ENCODE measurements at regions not wholly inside any gene's neighbourhood (a gene's known extent, or its start where the extent isn't known, plus 50 kb on each side); places are given as distances from the start of the nearest gene placed in this dataset.

DNA sequence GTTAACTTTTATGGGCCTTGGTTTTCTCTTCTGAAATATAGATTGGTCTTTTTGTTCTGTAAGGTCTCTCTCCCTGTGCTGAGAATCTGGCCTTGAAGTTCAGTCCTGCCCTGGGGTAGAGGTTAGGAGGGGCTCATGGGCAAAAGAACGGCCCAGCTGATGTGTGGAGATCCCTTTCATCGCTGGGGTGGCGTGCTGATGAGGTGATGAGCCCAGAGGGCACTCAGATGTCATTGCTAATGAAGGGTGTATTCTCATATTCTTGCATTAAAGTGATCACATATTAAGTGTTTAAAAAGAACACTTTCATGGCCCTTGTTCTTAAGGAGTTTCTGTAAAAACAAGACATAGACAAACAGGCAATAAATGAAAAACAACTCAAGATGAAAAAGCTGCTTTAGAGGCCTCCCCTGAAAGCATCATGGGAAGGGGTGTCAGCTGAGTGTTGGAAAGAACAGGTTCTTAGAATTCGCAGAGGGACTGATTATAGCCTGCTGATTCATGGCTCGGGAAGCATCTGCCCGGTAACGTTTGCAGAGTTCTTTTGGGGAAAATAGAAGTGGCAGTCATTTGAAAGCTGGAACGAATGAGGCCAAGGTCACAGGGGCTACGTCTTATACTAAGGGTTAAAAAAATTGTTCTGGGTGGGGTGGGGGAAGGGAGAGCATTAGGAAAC lies 72.5 kb upstream of the GPR158 start:
- 42% methylated on average over 9 of the region's 9 CpGs for WGBS (ENCODE audit: low lambda C conversion rate)
- H3K27ac ChIP-seq (ENCODE audit: low read depth in 2 of 2, low read length in 1 of 2), result no peak overlapping the region
- H4K20me1 ChIP-seq (ENCODE audit: insufficient read depth), result no peaks in the 10 kb centered on the region
- CTCF ChIA-PET, result interaction anchor here (1.1 to 3.0 kb wide), 3 partner anchors 11 to 21 kb away, joined by 3 to 18 read pairs (median 7); no protein-coding TSS in a partner anchor
- H3K27me3 ChIP-seq (ENCODE audit: insufficient read depth), result no peaks in the 10 kb centered on the region; the same call in 1 of the 2 replicates
- H3K9ac ChIP-seq, result no peak overlapping the region
- peaks cover 0 to 5% of the 10 kb centered on the region in 2 experiments; a peak in 1 of 4 replicates for H3K4me1 ChIP-seq (ENCODE audit: control insufficient read depth in 1 of 2, insufficient read depth in 2 of 2, low read depth in 1 of 2, low read length in 1 of 2)
- H3F3A ChIP-seq (replicated peaks; ENCODE audit: insufficient read depth), result no peaks in the 10 kb centered on the region
- POLR2A ChIA-PET, result no interaction called here
- no peaks in the 10 kb centered on the region for H3K79me2 ChIP-seq (ENCODE audit: insufficient read depth)
- H3K36me3 ChIP-seq (replicated peaks in 1 of 2; ENCODE audit: control insufficient read depth in 1 of 2, insufficient read depth in 2 of 2, low read length in 1 of 2), result no peaks in the 10 kb centered on the region
- H3K4me3 ChIP-seq (ENCODE audit: low read depth in 2 of 2, low read length in 1 of 2), result no peak overlapping the region
- no peaks in the 10 kb centered on the region for H3K9me2 ChIP-seq
- no peak for DNase-seq
- H2AFZ ChIP-seq (ENCODE audit: low read depth), result no peak overlapping the region
- H3K9me3 ChIP-seq, result no peaks in the 10 kb centered on the region
- H3K4me2 ChIP-seq, result no peak overlapping the region
- TF ChIP-seq, protein P1, sequence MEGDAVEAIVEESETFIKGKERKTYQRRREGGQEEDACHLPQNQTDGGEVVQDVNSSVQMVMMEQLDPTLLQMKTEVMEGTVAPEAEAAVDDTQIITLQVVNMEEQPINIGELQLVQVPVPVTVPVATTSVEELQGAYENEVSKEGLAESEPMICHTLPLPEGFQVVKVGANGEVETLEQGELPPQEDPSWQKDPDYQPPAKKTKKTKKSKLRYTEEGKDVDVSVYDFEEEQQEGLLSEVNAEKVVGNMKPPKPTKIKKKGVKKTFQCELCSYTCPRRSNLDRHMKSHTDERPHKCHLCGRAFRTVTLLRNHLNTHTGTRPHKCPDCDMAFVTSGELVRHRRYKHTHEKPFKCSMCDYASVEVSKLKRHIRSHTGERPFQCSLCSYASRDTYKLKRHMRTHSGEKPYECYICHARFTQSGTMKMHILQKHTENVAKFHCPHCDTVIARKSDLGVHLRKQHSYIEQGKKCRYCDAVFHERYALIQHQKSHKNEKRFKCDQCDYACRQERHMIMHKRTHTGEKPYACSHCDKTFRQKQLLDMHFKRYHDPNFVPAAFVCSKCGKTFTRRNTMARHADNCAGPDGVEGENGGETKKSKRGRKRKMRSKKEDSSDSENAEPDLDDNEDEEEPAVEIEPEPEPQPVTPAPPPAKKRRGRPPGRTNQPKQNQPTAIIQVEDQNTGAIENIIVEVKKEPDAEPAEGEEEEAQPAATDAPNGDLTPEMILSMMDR (IDR thresholded peaks at IDR 0.05), result no peak
- no peak for TF ChIP-seq YY1 (IDR thresholded peaks at IDR 0.05; ENCODE audit: low read depth)
- no peak for TF ChIP-seq JUND (IDR thresholded peaks at IDR 0.05)
- TF ChIP-seq RXRA (IDR thresholded peaks at IDR 0.05; ENCODE audit: borderline replicate concordance, low read depth), result no peak

DNA sequence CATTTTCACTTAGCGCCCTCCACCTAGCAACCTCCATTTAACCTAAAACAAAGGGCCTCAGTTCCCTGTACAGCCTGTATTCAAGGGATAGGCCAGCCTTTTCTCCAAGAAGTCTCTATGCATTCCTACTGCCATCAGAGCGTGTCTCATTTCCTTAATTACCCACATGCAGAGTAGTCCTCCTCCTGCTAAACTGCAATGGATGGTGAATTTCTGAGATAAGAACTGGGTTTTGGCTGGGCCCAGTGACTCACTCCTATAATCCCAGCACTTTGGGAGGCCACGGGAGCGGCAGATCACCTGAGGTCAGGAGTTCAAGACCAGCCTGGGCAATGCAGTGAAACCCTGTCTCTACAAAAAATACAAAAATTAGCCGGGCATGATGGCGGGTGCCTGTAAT lies 71.1 kb upstream of the GPR158 start:
- WGBS (ENCODE audit: low lambda C conversion rate), result 71% methylated on average over 6 of the region's 6 CpGs
- H3K27me3 ChIP-seq (ENCODE audit: insufficient read depth), result no peaks in the 10 kb centered on the region; the same call in 1 of the 2 replicates
- H3K4me2 ChIP-seq, result no peak overlapping the region
- CTCF ChIA-PET, result interaction anchor here (2.1 to 3.0 kb wide), 2 partner anchors 9 to 22 kb away, joined by 7 to 18 read pairs; no protein-coding TSS in a partner anchor
- no peaks in the 10 kb centered on the region for H3F3A ChIP-seq (replicated peaks; ENCODE audit: insufficient read depth)
- H3K9ac ChIP-seq, result no peak overlapping the region
- H3K9me3 ChIP-seq, result no peaks in the 10 kb centered on the region
- no peaks in the 10 kb centered on the region for H3K9me2 ChIP-seq
- DNase-seq, result no peak
- H4K20me1 ChIP-seq (ENCODE audit: insufficient read depth), result no peaks in the 10 kb centered on the region
- H2AFZ ChIP-seq (ENCODE audit: low read depth), result no peak overlapping the region
- H3K36me3 ChIP-seq (replicated peaks in 1 of 2; ENCODE audit: control insufficient read depth in 1 of 2, insufficient read depth in 2 of 2, low read length in 1 of 2), result no peaks in the 10 kb centered on the region
- no peaks in the 10 kb centered on the region for H3K79me2 ChIP-seq (ENCODE audit: insufficient read depth)
- H3K27ac ChIP-seq (ENCODE audit: low read depth in 2 of 2, low read length in 1 of 2), result no peak overlapping the region
- no peak overlapping the region for H3K4me3 ChIP-seq (ENCODE audit: low read depth in 2 of 2, low read length in 1 of 2)
- H3K4me1 ChIP-seq (ENCODE audit: control insufficient read depth in 1 of 2, insufficient read depth in 2 of 2, low read depth in 1 of 2, low read length in 1 of 2), result peaks cover 0 to 5% of the 10 kb centered on the region in 2 experiments; a peak in 1 of 4 replicates
- POLR2A ChIA-PET, result no interaction called here
- TF ChIP-seq FOSL2 (IDR thresholded peaks at IDR 0.05; ENCODE audit: borderline replicate concordance, low read depth) (no peak), ELF1 (IDR thresholded peaks at IDR 0.05) (no peak), EP300 (IDR thresholded peaks at IDR 0.05; ENCODE audit: borderline replicate concordance in 1 of 2, low read depth in 1 of 2, low read length in 1 of 2) (no peak), EZH2phosphoT487 (IDR thresholded peaks at IDR 0.05; ENCODE audit: borderline replicate concordance, low read depth) (no peak), SIN3A (IDR thresholded peaks at IDR 0.05; ENCODE audit: borderline replicate concordance, low read depth, low read length) (no peak), FOXM1 (IDR thresholded peaks at IDR 0.05; ENCODE audit: low read depth) (no peak), SMC3 (IDR thresholded peaks at IDR 0.05; ENCODE audit: low read depth, low read length) (no peak), FOXJ3 (CRISPR knock-in tag; IDR thresholded peaks at IDR 0.05) (no peak), RCOR1 (IDR thresholded peaks at IDR 0.05; ENCODE audit: low read length) (no peak), MXI1 (IDR thresholded peaks at IDR 0.05; ENCODE audit: low read depth, low read length) (no peak), NFIC (IDR thresholded peaks at IDR 0.05; ENCODE audit: borderline replicate concordance) (no peak), TCF12 (IDR thresholded peaks at IDR 0.05) (no peak)
- TF ChIP-seq, protein P1 (IDR thresholded peaks at IDR 0.05), result no peak
- TF ChIP-seq, protein P2, sequence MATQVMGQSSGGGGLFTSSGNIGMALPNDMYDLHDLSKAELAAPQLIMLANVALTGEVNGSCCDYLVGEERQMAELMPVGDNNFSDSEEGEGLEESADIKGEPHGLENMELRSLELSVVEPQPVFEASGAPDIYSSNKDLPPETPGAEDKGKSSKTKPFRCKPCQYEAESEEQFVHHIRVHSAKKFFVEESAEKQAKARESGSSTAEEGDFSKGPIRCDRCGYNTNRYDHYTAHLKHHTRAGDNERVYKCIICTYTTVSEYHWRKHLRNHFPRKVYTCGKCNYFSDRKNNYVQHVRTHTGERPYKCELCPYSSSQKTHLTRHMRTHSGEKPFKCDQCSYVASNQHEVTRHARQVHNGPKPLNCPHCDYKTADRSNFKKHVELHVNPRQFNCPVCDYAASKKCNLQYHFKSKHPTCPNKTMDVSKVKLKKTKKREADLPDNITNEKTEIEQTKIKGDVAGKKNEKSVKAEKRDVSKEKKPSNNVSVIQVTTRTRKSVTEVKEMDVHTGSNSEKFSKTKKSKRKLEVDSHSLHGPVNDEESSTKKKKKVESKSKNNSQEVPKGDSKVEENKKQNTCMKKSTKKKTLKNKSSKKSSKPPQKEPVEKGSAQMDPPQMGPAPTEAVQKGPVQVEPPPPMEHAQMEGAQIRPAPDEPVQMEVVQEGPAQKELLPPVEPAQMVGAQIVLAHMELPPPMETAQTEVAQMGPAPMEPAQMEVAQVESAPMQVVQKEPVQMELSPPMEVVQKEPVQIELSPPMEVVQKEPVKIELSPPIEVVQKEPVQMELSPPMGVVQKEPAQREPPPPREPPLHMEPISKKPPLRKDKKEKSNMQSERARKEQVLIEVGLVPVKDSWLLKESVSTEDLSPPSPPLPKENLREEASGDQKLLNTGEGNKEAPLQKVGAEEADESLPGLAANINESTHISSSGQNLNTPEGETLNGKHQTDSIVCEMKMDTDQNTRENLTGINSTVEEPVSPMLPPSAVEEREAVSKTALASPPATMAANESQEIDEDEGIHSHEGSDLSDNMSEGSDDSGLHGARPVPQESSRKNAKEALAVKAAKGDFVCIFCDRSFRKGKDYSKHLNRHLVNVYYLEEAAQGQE (IDR thresholded peaks at IDR 0.05; ENCODE audit: low read depth, low read length), result no peak
- TF ChIP-seq, protein P3, sequence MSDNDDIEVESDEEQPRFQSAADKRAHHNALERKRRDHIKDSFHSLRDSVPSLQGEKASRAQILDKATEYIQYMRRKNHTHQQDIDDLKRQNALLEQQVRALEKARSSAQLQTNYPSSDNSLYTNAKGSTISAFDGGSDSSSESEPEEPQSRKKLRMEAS (IDR thresholded peaks at IDR 0.05; ENCODE audit: low read depth), result no peak
- TF ChIP-seq, protein P4, sequence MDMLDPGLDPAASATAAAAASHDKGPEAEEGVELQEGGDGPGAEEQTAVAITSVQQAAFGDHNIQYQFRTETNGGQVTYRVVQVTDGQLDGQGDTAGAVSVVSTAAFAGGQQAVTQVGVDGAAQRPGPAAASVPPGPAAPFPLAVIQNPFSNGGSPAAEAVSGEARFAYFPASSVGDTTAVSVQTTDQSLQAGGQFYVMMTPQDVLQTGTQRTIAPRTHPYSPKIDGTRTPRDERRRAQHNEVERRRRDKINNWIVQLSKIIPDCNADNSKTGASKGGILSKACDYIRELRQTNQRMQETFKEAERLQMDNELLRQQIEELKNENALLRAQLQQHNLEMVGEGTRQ (IDR thresholded peaks at IDR 0.05; ENCODE audit: borderline replicate concordance, low read depth, low read length), result no peak

All from SK-N-SH (cell line).